Suprapubic skin (tissue), 4 donors: ENCODE measurements at regions not wholly inside any gene's neighbourhood (a gene's known extent, or its start where the extent isn't known, plus 50 kb on each side); places are given as distances from the start of the nearest gene placed in this dataset.

Experiments
- DNase-seq, 2 donors: peaks; one replicate each; pipeline ENCODE4 v3.0.0-alpha.2; 2019; ENCODE audit warnings: low spot score in 2 of 2
- H3K27ac ChIP-seq: fragments of 200-600 bp; sonication (generic); one replicate; pipeline ENCODE4 v1.5.1; 2019
- H3K27me3 ChIP-seq: fragments of 200-600 bp; sonication (generic); one replicate; pipeline ENCODE4 v1.5.1; 2019
- H3K36me3 ChIP-seq: fragments of 200-600 bp; sonication (generic); one replicate; pipeline ENCODE4 v1.5.1; 2019
- H3K4me1 ChIP-seq: fragments of 200-600 bp; sonication (generic); one replicate; pipeline ENCODE4 v1.5.1; 2019
- H3K4me3 ChIP-seq: fragments of 200-600 bp; sonication (generic); one replicate; pipeline ENCODE4 v1.5.1; 2019; ENCODE audit warnings: mild to moderate bottlenecking
- H3K9me3 ChIP-seq: fragments of 200-600 bp; sonication (generic); one replicate; pipeline ENCODE4 v1.5.1; 2019
- CTCF ChIP-seq, 2 donors: fragments of 200-600 bp in 1 of 2; fragments of 450-650 bp in 1 of 2; sonication (generic) in 1 of 2; IDR thresholded peaks; one replicate each; pipeline ENCODE4 v1.5.1; 2016 to 2019; ENCODE audit warnings: antibody characterized with exemption in 2 of 2, mild to moderate bottlenecking in 1 of 2, moderate library complexity in 1 of 2
- EP300 ChIP-seq: sonication (generic); formaldehyde crosslinking; IDR thresholded peaks from one replicate; pipeline ENCODE4 v1.6.1; 2017; ENCODE audit warnings: antibody characterized with exemption
- POLR2A ChIP-seq, 2 donors: fragments of 450-650 bp; IDR thresholded peaks; one replicate each; pipeline ENCODE4 v1.6.1; 2017; ENCODE audit warnings: antibody characterized with exemption in 2 of 2, mild to moderate bottlenecking in 2 of 2, moderate library complexity in 2 of 2
- POLR2AphosphoS5 ChIP-seq, 3 donors: sonication (generic); formaldehyde crosslinking; IDR thresholded peaks; one replicate each; pipeline ENCODE4 v1.6.1; 2017; ENCODE audit warnings: antibody characterized with exemption in 3 of 3
- WGBS: methylation state at CpG from one replicate; pipeline ENCODE4 v1.1.5; 2018; 5-methylcytosine and 5-hydroxymethylcytosine counted together

- WGBS = 81% methylated on average over 3 of the region's 3 CpGs
- Histone ChIP-seq H3K36me3 (no peaks in the 10 kb centered on the region), H3K4me1 (no peaks in the 10 kb centered on the region), H3K27me3 (no peaks in the 10 kb centered on the region), H3K27ac (no peak overlapping the region), H3K4me3 (no peak overlapping the region), H3K9me3 (no peaks in the 10 kb centered on the region)
- no peak for TF ChIP-seq POLR2A (IDR thresholded peaks at IDR 0.05)
- no peak for TF ChIP-seq POLR2AphosphoS5 (IDR thresholded peaks at IDR 0.05)
- no peak for TF ChIP-seq EP300
- TF ChIP-seq CTCF (IDR thresholded peaks at IDR 0.05) = no peak
- no peak for DNase-seq
Measured at GRCh38 chr16:9306753-9307152, 215.3 kb downstream of the HAPSTR1 start.

GRCh38 chr16:9307446-9307845, 216.0 kb downstream of the HAPSTR1 start:
- H3K27ac ChIP-seq = no peak overlapping the region
- no peak overlapping the region for H3K4me3 ChIP-seq
- no peak for TF ChIP-seq POLR2AphosphoS5 (IDR thresholded peaks at IDR 0.05)
- TF ChIP-seq POLR2A (IDR thresholded peaks at IDR 0.05) = no peak
- no peak for TF ChIP-seq CTCF (IDR thresholded peaks at IDR 0.05)
- TF ChIP-seq EP300 = no peak
- no peaks in the 10 kb centered on the region for H3K9me3 ChIP-seq
- DNase-seq = no peak
- no peaks in the 10 kb centered on the region for H3K36me3 ChIP-seq
- 56% methylated on average over 4 of the region's 4 CpGs for WGBS
- H3K27me3 ChIP-seq = no peaks in the 10 kb centered on the region
- no peaks in the 10 kb centered on the region for H3K4me1 ChIP-seq

- no peaks in the 10 kb centered on the region for H3K9me3 ChIP-seq
- 63% methylated on average over 8 of the region's 8 CpGs for WGBS
- TF ChIP-seq EP300 = no peak
- no peak for TF ChIP-seq POLR2AphosphoS5 (IDR thresholded peaks at IDR 0.05)
- no peaks in the 10 kb centered on the region for H3K27me3 ChIP-seq
- H3K27ac ChIP-seq = no peak overlapping the region
- H3K4me1 ChIP-seq = no peaks in the 10 kb centered on the region
- H3K4me3 ChIP-seq = no peak overlapping the region
- no peaks in the 10 kb centered on the region for H3K36me3 ChIP-seq
- DNase-seq = no peak
Measured at GRCh38 chr16:9308356-9308801, 216.9 kb downstream of the HAPSTR1 start.

GRCh38 chr16:9308850-9309249, 217.4 kb downstream of the HAPSTR1 start:
- H3K27me3 ChIP-seq = no peaks in the 10 kb centered on the region
- 66% methylated on average over 6 of the region's 6 CpGs for WGBS
- no peaks in the 10 kb centered on the region for H3K9me3 ChIP-seq
- no peak for DNase-seq
- H3K4me1 ChIP-seq = no peaks in the 10 kb centered on the region
- no peak overlapping the region for H3K4me3 ChIP-seq
- TF ChIP-seq POLR2A (IDR thresholded peaks at IDR 0.05) = no peak
- no peak for TF ChIP-seq CTCF (IDR thresholded peaks at IDR 0.05)
- TF ChIP-seq POLR2AphosphoS5 (IDR thresholded peaks at IDR 0.05) = no peak
- TF ChIP-seq EP300 = no peak
- H3K36me3 ChIP-seq = no peaks in the 10 kb centered on the region
- H3K27ac ChIP-seq = no peak overlapping the region

GRCh38 chr16:9309844-9310243, 218.4 kb downstream of the HAPSTR1 start:
- TF ChIP-seq EP300 = no peak
- no peak for TF ChIP-seq CTCF (IDR thresholded peaks at IDR 0.05)
- TF ChIP-seq POLR2A (IDR thresholded peaks at IDR 0.05) = no peak
- TF ChIP-seq POLR2AphosphoS5 (IDR thresholded peaks at IDR 0.05) = no peak
- no peak overlapping the region for H3K4me3 ChIP-seq
- no CpG with 5 or more reads among the region's 2 CpGs for WGBS

GRCh38 chr16:9311303-9311954, 220.0 kb downstream of the HAPSTR1 start:
- WGBS = 83% methylated on average over 1 of the region's 5 CpGs

More at GRCh38 chr16:9309844-9310243, 218.4 kb downstream of the HAPSTR1 start:
- H3K27ac ChIP-seq = no peak overlapping the region
- no peaks in the 10 kb centered on the region for H3K36me3 ChIP-seq
- H3K4me1 ChIP-seq = no peaks in the 10 kb centered on the region
- H3K9me3 ChIP-seq = no peaks in the 10 kb centered on the region
- DNase-seq = no peak
- no peaks in the 10 kb centered on the region for H3K27me3 ChIP-seq

More at GRCh38 chr16:9311303-9311954, 220.0 kb downstream of the HAPSTR1 start:
- no peaks in the 10 kb centered on the region for H3K4me1 ChIP-seq
- no peak for TF ChIP-seq EP300
- no peak for TF ChIP-seq POLR2AphosphoS5 (IDR thresholded peaks at IDR 0.05)
- TF ChIP-seq CTCF (IDR thresholded peaks at IDR 0.05) = no peak
- TF ChIP-seq POLR2A (IDR thresholded peaks at IDR 0.05) = no peak
- no peak for DNase-seq
- H3K27ac ChIP-seq = no peak overlapping the region
- no peak overlapping the region for H3K4me3 ChIP-seq
- no peaks in the 10 kb centered on the region for H3K9me3 ChIP-seq
- H3K36me3 ChIP-seq = no peaks in the 10 kb centered on the region
- no peaks in the 10 kb centered on the region for H3K27me3 ChIP-seq
